ENCODE measurements at regions not wholly inside any gene's neighbourhood (a gene's known extent, or its start where the extent isn't known, plus 50 kb on each side); places are given as distances from the start of the nearest gene placed in this dataset.

DNA sequence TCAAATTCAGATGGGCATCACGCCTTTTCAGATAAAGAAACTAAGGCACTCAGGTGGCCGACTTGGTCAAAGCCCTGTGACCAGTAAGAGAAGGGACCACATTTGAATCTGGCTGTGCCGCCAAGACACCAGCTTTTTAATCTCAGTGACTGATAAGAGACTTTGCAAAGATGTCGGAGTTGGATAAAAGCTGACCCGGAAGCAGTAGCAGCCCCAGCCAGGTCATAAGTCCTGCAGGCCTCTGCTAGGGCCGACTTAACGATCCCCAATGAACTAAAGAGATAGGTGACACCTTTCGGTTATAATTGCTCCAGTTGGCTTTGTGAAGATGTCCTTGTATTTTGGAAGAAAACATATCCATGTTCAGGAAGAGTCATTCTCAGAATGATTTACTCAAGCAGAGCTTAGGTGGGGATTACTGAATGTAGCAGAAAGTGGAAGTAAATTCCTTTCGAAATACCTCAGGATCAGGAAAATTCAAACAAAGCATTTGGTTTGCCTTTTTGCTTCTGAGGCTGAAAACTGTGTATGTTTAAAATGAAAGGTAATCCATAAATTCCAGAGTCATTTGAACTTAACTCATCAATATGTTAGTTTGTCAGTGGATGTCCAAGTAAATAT lies 164.2 kb upstream of the PITRM1 start:
- TF ChIP-seq, protein P1, sequence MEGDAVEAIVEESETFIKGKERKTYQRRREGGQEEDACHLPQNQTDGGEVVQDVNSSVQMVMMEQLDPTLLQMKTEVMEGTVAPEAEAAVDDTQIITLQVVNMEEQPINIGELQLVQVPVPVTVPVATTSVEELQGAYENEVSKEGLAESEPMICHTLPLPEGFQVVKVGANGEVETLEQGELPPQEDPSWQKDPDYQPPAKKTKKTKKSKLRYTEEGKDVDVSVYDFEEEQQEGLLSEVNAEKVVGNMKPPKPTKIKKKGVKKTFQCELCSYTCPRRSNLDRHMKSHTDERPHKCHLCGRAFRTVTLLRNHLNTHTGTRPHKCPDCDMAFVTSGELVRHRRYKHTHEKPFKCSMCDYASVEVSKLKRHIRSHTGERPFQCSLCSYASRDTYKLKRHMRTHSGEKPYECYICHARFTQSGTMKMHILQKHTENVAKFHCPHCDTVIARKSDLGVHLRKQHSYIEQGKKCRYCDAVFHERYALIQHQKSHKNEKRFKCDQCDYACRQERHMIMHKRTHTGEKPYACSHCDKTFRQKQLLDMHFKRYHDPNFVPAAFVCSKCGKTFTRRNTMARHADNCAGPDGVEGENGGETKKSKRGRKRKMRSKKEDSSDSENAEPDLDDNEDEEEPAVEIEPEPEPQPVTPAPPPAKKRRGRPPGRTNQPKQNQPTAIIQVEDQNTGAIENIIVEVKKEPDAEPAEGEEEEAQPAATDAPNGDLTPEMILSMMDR (IDR thresholded peaks at IDR 0.05) = no peak
- TF ChIP-seq EP300 (IDR thresholded peaks at IDR 0.05) (no peak), POLR2A (IDR thresholded peaks at IDR 0.05) (no peak), POLR2AphosphoS5 (IDR thresholded peaks at IDR 0.05) (no peak)
- no peaks in the 10 kb centered on the region for H3K27me3 ChIP-seq
- H3K9me3 ChIP-seq = no peaks in the 10 kb centered on the region
- WGBS = 96% methylated on average over 9 of the region's 9 CpGs
- no peak overlapping the region for H3K4me3 ChIP-seq
- DNase-seq (ENCODE audit: low spot score in 2 of 2) = no peak
- H3K27ac ChIP-seq = no peak overlapping the region
- no peaks in the 10 kb centered on the region for H3K4me1 ChIP-seq
- H3K36me3 ChIP-seq = no peaks in the 10 kb centered on the region

DNA sequence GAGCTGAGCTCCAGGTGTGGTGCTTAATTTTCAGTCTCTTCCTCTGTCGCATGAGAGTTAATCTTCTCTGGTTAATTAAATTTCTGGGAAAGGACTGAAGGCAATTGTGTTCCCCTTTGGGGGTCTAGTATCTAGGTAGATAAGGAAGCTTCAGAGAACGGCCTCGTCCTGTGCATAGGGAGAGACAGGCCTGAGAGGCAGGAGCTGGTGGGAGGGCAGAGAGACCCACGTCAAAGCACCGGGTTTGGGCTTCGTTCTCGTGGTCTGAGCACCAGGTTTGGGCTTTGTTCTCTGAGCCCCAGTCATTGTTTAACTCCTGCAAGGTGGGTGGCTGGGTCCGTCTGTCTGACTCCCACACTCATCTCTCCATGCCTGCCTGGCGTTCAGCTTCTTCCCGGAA lies 160.8 kb upstream of the PITRM1 start:
- Histone ChIP-seq H3K4me1 (peaks cover 13% of the 10 kb centered on the region), H3K4me3 (no peak overlapping the region), H3K27me3 (no peaks in the 10 kb centered on the region), H3K27ac (no peak overlapping the region), H3K36me3 (no peaks in the 10 kb centered on the region), H3K9me3 (no peaks in the 10 kb centered on the region)
- WGBS = 92% methylated on average over 10 of the region's 10 CpGs
- no peak for TF ChIP-seq POLR2AphosphoS5 (IDR thresholded peaks at IDR 0.05)
- TF ChIP-seq POLR2A (IDR thresholded peaks at IDR 0.05) = no peak
- TF ChIP-seq EP300 (IDR thresholded peaks at IDR 0.05) = no peak
- TF ChIP-seq, protein P1 (IDR thresholded peaks at IDR 0.05) = no peak
- DNase-seq (ENCODE audit: low spot score in 2 of 2) = no peak

DNA sequence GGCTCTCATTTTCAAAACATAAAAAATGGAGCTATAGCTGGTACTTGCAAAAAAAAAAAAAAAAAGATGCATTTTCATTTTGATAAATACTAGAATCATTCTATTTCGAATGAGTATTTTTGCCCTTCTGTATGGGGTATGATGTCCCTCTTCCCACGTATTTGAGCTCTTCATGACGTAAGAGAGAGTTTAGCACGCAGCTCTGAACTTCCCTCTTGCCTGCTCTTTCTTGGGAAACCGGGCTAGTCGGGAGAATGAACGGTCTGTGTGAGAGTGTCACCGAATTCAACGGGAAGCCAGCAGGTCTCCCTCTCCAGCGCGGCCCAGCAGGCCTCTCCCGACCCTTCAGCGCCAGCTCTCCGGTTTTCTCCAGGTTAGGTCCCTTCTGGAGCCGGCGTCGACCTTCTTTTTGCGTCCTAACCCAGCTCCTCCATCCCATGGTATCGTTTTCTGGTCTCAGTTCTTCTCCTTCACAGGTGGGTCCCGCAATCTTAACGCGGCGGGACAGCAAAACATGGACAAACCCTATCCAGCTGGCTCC lies 159.2 kb upstream of the PITRM1 start:
- H3K27ac ChIP-seq = no peak overlapping the region
- H3K36me3 ChIP-seq = no peaks in the 10 kb centered on the region
- peaks cover 13% of the 10 kb centered on the region for H3K4me1 ChIP-seq
- H3K4me3 ChIP-seq = no peak overlapping the region
- 95% methylated on average over 23 of the region's 23 CpGs for WGBS
- DNase-seq (ENCODE audit: low spot score in 2 of 2) = no peak
- H3K27me3 ChIP-seq = no peaks in the 10 kb centered on the region
- no peaks in the 10 kb centered on the region for H3K9me3 ChIP-seq
- TF ChIP-seq, protein P1 (IDR thresholded peaks at IDR 0.05) = no peak

DNA sequence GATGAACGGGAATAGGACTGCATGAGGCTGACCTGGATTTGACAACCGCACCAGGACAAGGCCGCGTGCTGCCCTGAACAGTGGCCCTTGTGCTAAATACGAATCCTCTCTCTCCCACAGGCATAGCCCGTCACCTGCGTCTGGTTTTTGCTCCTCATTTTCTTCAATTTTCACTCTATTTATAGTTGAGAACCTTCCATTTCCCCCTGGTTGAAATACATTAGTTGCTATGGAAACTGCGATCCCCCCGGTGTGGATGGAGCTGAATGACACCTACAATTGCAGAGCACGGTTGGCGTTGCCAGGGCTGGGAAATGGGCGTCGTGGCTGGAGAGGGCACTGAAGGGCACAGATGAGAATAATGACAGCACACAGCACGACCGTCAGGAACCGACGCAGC lies 158.6 kb upstream of the PITRM1 start:
- TF ChIP-seq, protein P1 (IDR thresholded peaks at IDR 0.05) = no peak
- TF ChIP-seq EP300 (IDR thresholded peaks at IDR 0.05) = no peak
- TF ChIP-seq POLR2A (IDR thresholded peaks at IDR 0.05) = no peak
- TF ChIP-seq POLR2AphosphoS5 (IDR thresholded peaks at IDR 0.05) = no peak
- Histone ChIP-seq H3K27ac (no peak overlapping the region), H3K9me3 (no peaks in the 10 kb centered on the region), H3K36me3 (no peaks in the 10 kb centered on the region), H3K27me3 (no peaks in the 10 kb centered on the region), H3K4me3 (no peak overlapping the region), H3K4me1 (peaks cover 13% of the 10 kb centered on the region)
- no peak for DNase-seq (ENCODE audit: low spot score in 2 of 2)
- 95% methylated on average over 17 of the region's 17 CpGs for WGBS

DNA sequence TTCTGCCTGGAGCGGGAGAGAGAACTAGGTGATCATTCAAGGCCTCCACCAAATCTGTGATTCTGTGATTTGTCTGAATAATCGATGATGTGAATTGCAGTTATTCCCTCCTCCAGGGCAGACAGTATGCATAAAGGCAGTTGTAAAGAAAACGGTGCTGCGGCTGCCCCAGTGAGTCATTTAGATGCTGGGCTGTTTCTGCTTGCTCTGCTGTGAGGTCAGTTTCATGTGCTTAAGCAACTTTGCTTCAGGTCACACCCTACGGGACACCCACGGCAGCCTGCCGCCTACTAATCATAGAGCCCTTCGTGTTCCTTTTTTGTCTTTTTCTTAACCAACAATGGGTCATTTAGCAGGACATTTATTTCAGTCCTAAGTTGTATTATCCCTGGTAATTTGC lies 158.1 kb upstream of the PITRM1 start:
- Histone ChIP-seq H3K9me3 (no peaks in the 10 kb centered on the region), H3K4me1 (peaks cover 13% of the 10 kb centered on the region), H3K27me3 (no peaks in the 10 kb centered on the region), H3K27ac (no peak overlapping the region), H3K36me3 (no peaks in the 10 kb centered on the region), H3K4me3 (no peak overlapping the region)
- WGBS = 65% methylated on average over 8 of the region's 8 CpGs
- no peak for DNase-seq (ENCODE audit: low spot score in 2 of 2)
- TF ChIP-seq, protein P1 (IDR thresholded peaks at IDR 0.05) = no peak
- TF ChIP-seq EP300 (IDR thresholded peaks at IDR 0.05) (no peak), POLR2AphosphoS5 (IDR thresholded peaks at IDR 0.05) (no peak), POLR2A (IDR thresholded peaks at IDR 0.05) (no peak)

All from suprapubic skin (tissue), 4 donors.